MCF 10A (cell line): ENCODE measurements at regions not wholly inside any gene's neighbourhood (a gene's known extent, or its start where the extent isn't known, plus 50 kb on each side); places are given as distances from the start of the nearest gene placed in this dataset.

ENCODE experiments used
- BruUV-seq: library from RNA; stranded (reverse); fragments of 400-500 nt; replicated peaks from 2 replicates; lab custom pipeline; 2021; lab: Mats Ljungman, UMichigan
- CTCF ChIA-PET: fragments of 300-600 bp; sonication (Branson Sonifier 250); formaldehyde crosslinking; extraction: SDS; loops from one replicate; lab custom pipeline; 2021; ENCODE audit warnings: antibody characterized with exemption, inconsistent platforms; lab: Yijun Ruan, JAX
- POLR2A ChIA-PET: fragments of 300-600, 350-650 bp; sonication (Branson Sonifier 250); formaldehyde crosslinking; extraction: SDS; loops from one replicate; lab custom pipeline; 2020; ENCODE audit warnings: antibody characterized with exemption, inconsistent platforms; lab: Yijun Ruan, JAX
- DNase-seq: peaks from one replicate; pipeline ENCODE4 v3.0.0-alpha.2; 2018; ENCODE audit not compliant: unreplicated experiment
- H3K27ac Mint-ChIP-seq: one replicate; pipeline ENCODE4 v1.8.0; 2022; ENCODE audit warnings: mild to moderate bottlenecking, low read depth, mixed read lengths; ENCODE audit not compliant: unreplicated experiment
- H3K27me3 Mint-ChIP-seq: one replicate; pipeline ENCODE4 v1.8.0; 2022; ENCODE audit warnings: mixed read lengths; ENCODE audit not compliant: insufficient read depth, unreplicated experiment
- H3K36me3 Mint-ChIP-seq: one replicate; pipeline ENCODE4 v1.8.0; 2022; ENCODE audit warnings: mild to moderate bottlenecking, moderate library complexity, mixed read lengths; ENCODE audit not compliant: insufficient read depth, unreplicated experiment
- H3K4me1 Mint-ChIP-seq: one replicate; pipeline ENCODE4 v1.8.0; 2022; ENCODE audit warnings: mixed read lengths; ENCODE audit not compliant: insufficient read depth, unreplicated experiment
- H3K4me3 Mint-ChIP-seq: one replicate; pipeline ENCODE4 v1.8.0; 2022; ENCODE audit warnings: mild to moderate bottlenecking, moderate library complexity, mixed read lengths; ENCODE audit not compliant: unreplicated experiment
- H3K9me3 Mint-ChIP-seq: one replicate; pipeline ENCODE4 v1.8.0; 2022; ENCODE audit warnings: mixed read lengths; ENCODE audit not compliant: unreplicated experiment
- CTCF ChIP-seq: fragments of 200-600 bp; IDR thresholded peaks from one replicate; pipeline ENCODE4 v1.8.0; 2022; ENCODE audit warnings: antibody characterized with exemption, mild to moderate bottlenecking; ENCODE audit not compliant: unreplicated experiment
- intact Hi-C: fragments of 100-400 bp; cut with micrococcal nuclease; formaldehyde crosslinking; loops from 2 replicates; pipeline ENCODE4 v1.14.1; 2022

GRCh38 chr7:37536706-37537105 lies 88.0 kb upstream of the ELMO1 start:
- Mint-ChIP-seq H3K27ac (no peak overlapping the region), H3K9me3 (no peaks in the 10 kb centered on the region), H3K4me3 (no peak overlapping the region), H3K36me3 (no peaks in the 10 kb centered on the region), H3K27me3 (no peaks in the 10 kb centered on the region), H3K4me1 (peaks cover 9% of the 10 kb centered on the region)
- CTCF ChIA-PET: interaction anchor here (0.6 kb wide), 1 partner anchor 178 kb away, joined by 3 read pairs; no protein-coding TSS in a partner anchor
- DNase-seq: no peak
- TF ChIP-seq CTCF: no peak
- intact Hi-C loops: no loop called here
- no TSS peak for BruUV-seq
- POLR2A ChIA-PET: no interaction called here

GRCh38 chr7:37537439-37537838 lies 88.8 kb upstream of the ELMO1 start:
- no TSS peak for BruUV-seq
- DNase-seq: no peak
- intact Hi-C loops: no loop called here
- H3K27me3 Mint-ChIP-seq: no peaks in the 10 kb centered on the region
- no peak for TF ChIP-seq CTCF
- H3K4me1 Mint-ChIP-seq: peaks cover 9% of the 10 kb centered on the region
- H3K36me3 Mint-ChIP-seq: no peaks in the 10 kb centered on the region
- ChIA-PET POLR2A (no interaction called here), CTCF (no interaction called here)
- no peaks in the 10 kb centered on the region for H3K9me3 Mint-ChIP-seq
- no peak overlapping the region for H3K4me3 Mint-ChIP-seq
- H3K27ac Mint-ChIP-seq: no peak overlapping the region

GRCh38 chr7:37538945-37539344 lies 90.3 kb upstream of the ELMO1 start:
- Mint-ChIP-seq H3K9me3 (peaks cover 7% of the 10 kb centered on the region), H3K27ac (no peak overlapping the region), H3K4me3 (no peak overlapping the region), H3K36me3 (no peaks in the 10 kb centered on the region), H3K4me1 (peaks cover 9% of the 10 kb centered on the region), H3K27me3 (no peaks in the 10 kb centered on the region)
- ChIA-PET CTCF (no interaction called here), POLR2A (no interaction called here)
- TF ChIP-seq CTCF: no peak
- intact Hi-C loops: no loop called here
- no peak for DNase-seq
- no TSS peak for BruUV-seq

GRCh38 chr7:37540917-37541316 lies 92.3 kb upstream of the ELMO1 start:
- H3K27me3 Mint-ChIP-seq: no peaks in the 10 kb centered on the region
- ChIA-PET CTCF (no interaction called here), POLR2A (no interaction called here)
- peaks cover 3% of the 10 kb centered on the region for H3K4me1 Mint-ChIP-seq
- H3K9me3 Mint-ChIP-seq: peaks cover 7% of the 10 kb centered on the region
- intact Hi-C loops: no loop called here
- no peaks in the 10 kb centered on the region for H3K36me3 Mint-ChIP-seq
- H3K27ac Mint-ChIP-seq: no peak overlapping the region
- H3K4me3 Mint-ChIP-seq: no peak overlapping the region
- DNase-seq: no peak
- no TSS peak for BruUV-seq
- no peak for TF ChIP-seq CTCF
